GM19043 (cell line): ENCODE measurements at regions not wholly inside any gene's neighbourhood (a gene's known extent, or its start where the extent isn't known, plus 50 kb on each side); places are given as distances from the start of the nearest gene placed in this dataset.
A peak's percentile ranks its signal among the peaks of the same experiment; 100 is the strongest.

Experiments
- ATAC-seq: cut with Tn5 transposase; IDR thresholded peaks from one replicate; pipeline ENCODE4 v1.9.1; 2021; ENCODE audit warnings: low read depth; ENCODE audit not compliant: unreplicated experiment

DNA sequence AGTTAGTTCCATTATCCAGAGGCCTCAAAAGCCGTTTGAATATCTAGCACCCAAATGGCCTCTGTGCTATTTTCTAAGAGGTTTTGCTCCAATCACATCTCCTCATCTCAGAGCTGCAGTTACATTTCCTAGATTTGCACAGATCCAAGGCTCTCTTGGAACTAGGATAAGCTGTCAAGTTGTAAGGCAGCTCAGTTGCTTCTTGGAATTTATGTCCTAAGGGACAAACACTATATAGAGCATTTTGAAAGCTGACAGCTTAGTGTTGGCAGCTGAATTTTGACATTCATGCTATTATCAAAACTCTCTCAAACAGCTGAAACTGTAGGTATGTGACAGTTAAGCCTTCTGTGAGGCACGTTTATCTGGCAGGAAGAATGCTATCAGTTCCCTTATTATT lies 97.0 kb downstream of the MACIR start:
- ATAC-seq = no peak

GRCh38 chr5:103354446-103354845 lies 95.9 kb downstream of the MACIR start:
- ATAC-seq = no peak

GRCh38 chr5:103353581-103353980 lies 95.0 kb downstream of the MACIR start:
- ATAC-seq = no peak

DNA sequence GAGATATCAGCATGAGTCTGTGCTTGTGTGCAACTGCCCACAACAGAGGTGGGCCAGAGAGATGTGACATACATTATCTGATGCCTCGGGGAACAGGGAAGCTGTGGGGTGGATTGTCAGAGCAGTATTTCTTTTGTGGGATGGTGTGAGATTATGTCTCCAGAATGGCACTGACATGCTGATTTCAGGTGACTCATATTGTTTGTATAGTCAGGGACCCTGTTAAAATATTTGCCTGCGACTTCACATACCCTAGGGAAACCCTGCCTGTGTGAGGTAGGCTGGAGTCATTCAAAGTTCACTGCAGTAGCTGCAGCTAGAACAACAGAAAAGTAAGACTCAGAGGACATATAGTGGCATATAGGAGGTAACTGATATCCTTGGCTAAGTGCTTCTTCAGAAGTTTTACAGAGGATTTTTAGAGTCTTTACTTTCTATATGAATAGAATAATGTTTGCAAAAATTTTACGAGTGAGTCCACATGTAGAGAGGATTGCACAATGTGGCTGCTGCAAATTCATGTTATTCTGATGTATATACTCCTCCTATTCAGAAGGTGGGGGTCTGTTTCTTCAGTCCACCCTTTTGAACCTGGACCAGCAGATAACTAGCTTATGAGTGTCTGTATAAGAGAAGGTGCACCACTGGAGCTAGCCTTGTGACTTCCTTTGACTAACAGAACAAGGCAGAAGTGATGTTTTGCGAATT lies 89.3 kb downstream of the MACIR start:
- ATAC-seq = no peak

DNA sequence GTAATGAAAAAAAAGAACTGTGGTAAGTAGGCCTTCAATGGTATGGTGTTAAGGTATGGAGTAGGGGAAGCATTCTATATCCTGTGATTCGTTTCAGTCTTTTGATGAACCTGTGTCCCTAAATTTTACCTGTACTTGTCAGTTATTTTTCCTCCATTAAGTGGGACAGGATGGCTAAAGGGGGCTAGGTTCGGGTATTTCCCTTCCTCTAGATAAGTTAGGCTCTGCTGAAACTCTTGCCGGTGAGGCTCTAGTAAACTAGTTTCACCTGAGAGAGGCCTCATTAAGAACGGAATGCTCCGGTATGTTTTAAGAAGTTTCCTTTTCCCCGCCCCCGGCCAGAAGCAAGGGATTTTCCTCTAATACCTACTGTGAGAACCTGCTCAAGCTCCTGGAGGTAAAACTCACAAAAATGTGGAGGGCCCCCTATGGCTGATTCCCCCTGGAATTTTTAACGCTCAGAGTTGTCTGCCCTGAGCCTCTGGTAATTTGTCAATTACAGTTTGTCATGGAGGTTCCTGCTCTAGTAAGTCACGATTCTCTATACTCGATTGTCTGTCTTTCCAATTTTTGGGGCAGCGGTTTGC lies 87.7 kb downstream of the MACIR start:
- ATAC-seq = no peak

DNA sequence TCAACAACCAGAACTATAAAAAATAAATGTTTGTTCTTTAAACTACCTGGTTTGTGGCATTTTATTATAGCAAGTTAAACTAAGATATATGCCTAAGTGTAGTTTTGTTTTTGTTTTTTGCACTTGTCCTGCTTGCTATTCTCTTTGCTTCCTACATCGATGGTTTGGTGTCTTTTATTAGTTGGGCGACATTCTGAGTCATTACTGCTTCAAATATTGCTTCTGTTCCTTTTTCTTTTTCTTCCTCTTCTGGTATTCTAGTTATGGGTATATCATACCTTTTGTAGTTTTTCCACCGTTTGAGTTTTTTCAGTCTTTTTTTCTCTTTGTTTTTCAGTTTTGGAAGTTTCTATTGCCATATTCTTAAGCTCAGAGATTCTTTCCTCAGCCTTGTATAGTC lies 86.9 kb downstream of the MACIR start:
- ATAC-seq = no peak

- ATAC-seq = peak; percentile 99
Observed at GRCh38 chr5:103340717-103341388, 82.3 kb downstream of the MACIR start.

DNA sequence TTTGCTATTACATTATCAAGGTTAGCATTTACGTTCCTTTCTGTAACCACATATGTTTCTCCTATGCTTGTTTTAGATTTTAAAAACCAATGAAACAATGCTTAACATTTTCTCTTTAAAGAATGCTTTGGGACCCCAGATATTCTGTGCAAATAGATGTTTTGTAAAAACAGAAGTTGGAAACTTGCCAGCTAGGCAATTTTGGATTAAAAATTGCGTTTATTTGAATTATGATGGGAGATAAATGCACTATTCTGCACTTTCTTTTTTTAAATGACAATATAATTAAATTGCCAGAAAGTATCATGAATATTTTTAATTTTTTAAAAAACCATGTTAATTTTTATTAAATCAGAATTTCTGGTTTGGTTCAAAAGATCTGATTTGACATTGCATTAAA lies 81.6 kb downstream of the MACIR start:
- no peak for ATAC-seq

- no peak for ATAC-seq
Observed at GRCh38 chr5:103336941-103337340, 78.4 kb downstream of the MACIR start.

DNA sequence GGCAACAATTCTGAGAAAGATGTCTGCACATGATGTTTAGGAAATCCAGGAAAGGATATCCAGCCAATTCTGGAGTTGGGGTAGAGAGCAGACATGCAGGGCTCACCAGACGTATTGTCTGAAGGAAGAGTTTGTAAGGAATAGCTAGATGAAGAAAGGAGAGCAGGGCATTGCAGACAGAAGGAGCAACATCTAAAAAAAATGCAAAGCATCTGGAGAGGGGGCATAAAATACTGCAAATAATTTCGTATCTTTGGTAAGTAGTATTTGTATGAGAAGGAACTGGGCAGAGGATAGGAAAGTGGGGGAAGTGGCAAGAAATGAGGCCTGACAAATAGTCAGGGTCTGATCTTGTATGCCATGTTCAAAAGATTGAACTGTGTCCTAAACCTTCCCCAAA lies 74.8 kb downstream of the MACIR start:
- ATAC-seq = no peak

DNA sequence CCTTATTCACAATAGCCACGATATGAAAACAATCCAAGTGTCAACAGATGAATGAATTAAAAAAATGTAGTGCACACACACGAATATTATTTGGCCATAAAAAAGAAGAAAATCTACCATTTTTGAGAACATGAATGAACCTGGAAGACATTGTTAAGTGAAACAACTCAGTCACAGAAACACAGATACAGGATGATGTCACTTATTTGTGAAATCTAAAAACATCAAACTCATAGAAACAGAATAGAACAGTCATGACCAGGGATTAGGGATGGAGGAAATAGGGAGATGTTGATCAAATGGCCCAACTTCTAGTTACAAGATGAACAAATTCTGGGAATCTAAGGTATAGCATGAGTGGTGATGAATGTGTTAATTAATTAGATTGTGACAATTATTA lies 72.3 kb downstream of the MACIR start:
- no peak for ATAC-seq
